KBM-7 (cell line): ENCODE measurements at regions not wholly inside any gene's neighbourhood (a gene's known extent, or its start where the extent isn't known, plus 50 kb on each side); places are given as distances from the start of the nearest gene placed in this dataset.

Experiments
- DNase-seq: peaks from one replicate; pipeline ENCODE4 v3.0.0-alpha.2; 2015
- in situ Hi-C: fragments of 300-500 bp; cut with MboI; formaldehyde crosslinking; loops from 2 replicates; pipeline ENCODE4 v1.14.3; 2020; ENCODE audit warnings: low sequenced_read_pairs, low pct_unique_long_range_greater_than_20kb, mixed read lengths

DNA sequence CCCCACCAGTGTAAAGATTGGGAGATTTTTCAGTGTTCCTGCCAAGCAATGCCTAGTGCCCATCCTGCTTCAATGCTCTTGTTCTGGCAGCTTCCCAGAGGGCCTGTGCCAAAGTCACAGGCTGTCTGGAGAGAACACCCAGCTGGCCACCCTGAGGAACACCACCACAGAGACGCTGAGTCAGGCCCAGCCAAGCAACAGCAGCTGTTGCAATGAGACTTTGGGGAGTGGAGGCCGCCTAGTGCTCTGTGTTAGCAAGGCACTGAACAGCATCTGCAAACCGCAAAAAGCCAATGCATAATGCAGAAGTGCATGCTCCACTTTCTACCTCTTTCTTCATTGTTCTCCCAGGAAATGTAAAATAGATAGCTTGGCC lies 168.1 kb downstream of the NXPE2 start:
- in situ Hi-C loops = no loop called here
- DNase-seq = no peak

DNA sequence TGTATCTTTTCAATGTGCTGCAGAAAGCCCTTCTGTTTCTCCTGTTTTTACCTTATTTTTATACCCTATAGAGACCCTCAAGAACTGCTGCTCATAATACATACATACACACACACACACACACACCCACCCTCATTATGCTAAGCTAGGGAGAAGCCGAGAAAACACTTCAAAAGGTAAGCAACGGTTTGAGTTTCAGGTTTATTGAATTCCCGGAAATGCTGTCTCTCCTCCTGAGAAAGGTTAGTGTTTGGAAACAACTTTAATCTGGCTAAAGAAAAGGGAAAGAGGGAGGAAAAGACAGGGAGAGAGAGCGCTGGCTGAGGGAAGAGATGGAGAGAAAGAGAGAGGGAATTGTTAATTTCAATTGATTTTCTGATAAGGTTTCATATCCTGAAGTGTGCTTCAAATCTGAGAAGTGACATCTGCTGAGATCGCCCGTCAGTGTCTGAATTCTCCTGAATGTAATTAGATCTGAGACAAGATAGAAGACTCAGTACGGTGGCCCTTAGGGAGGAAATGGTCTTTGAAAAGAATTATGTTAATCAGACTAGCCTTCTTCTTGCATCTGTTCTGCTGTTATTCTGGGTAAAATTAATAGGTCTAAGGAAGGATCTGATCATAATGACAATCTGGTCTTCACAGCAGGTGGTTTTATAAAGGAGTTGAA lies 169.1 kb downstream of the NXPE2 start:
- no peak for DNase-seq
- in situ Hi-C loops = no loop called here

DNA sequence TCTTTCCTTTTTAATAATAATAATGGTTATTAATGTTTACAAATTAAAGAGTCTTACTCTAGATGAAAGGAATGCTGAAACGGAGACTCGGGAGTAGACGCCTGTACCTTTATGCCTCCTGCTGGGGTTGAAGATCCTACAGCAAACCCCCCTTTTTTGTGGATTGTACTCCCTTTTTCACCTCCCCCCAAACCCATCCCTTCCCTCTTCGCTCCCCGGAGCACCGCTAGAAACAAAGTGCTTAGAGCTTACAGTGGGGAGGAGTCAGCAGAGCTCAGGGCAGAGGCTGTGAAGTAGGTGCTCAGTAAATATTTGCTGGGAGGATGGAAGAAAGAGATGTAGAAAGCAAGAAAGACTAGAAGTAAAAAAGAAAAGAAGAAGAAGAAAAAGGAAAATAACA lies 169.7 kb downstream of the NXPE2 start:
- no peak for DNase-seq
- in situ Hi-C loops = no loop called here

DNA sequence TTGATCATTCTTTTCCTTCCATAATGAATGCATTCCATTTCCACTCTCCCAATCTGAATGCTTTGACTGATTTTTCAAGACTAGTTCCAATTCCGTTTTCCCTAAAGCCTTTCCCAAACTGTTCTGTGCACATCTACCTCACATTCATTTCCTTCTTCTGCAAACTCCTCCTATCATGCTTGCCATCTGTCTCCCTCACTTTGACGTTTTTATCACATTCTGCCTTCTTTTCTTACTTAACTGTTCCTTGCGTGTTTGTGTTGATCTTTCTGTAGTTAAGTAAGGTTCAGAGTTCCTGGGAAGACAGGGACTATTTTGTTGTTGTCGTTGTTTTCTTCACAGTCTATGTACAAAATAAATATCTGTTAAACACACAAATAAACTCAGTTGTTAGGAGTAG lies 179.0 kb downstream of the NXPE2 start:
- in situ Hi-C loops = no loop called here
- DNase-seq = no peak

DNA sequence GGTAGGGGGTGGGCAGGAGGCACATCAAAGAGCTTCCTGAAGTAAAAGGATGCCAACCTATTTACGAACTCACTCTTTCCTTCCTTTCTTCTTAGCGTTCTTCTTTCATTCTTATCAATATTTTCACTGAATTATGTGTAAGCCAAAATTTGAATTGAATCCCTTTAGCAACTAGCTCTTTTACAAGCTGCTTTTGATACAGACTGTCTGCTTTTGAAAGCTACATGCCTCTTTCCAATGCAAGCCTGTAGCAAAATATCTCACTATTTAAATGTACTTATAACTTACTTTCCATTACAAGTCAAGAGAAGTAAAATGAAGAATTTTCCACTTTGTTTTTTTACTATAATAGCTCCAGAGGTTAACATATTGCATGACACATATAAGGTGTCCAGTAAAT lies 186.6 kb downstream of the NXPE2 start:
- no peak for DNase-seq
- in situ Hi-C loops = no loop called here

DNA sequence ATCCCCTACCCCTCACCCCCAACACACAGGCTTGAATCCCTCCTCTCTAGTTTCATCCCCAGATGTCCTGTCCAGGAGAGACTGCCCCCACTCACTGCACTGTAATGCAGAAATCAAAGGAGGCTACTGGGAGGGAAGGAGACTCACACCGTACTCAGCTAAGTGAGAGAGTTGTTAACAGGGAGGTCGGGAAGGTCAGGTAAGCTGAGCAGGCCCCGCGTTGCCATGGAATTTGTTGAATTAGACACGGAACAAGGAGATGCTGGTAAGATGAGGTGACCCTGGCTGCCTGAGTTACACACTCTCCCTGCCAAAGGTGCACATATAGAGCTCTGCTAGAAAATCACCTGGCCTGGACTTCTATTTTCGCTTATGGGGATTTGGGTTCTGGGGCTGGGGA lies 197.9 kb downstream of the NXPE2 start:
- in situ Hi-C loops = no loop called here
- no peak for DNase-seq

DNA sequence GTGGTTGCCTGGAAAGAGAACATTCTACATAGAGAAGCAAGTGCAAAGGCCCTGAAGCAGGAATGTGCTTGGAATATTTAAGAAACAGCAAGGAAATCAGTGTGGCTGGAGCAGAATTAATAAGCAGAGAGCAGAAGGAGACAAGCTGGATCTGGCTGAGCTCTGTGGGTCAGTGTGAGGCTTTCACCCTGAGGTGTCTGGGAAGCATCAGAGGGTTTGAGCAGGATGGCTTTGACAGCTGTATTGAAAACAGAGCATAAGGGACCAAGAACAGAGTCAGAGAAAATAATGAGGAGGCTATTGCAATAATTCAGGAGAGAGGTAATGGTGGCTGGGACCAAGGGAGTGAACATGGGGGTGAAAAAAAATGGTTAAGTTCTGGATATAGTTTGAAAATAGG lies 199.6 kb downstream of the NXPE2 start:
- DNase-seq = no peak
- in situ Hi-C loops = no loop called here

DNA sequence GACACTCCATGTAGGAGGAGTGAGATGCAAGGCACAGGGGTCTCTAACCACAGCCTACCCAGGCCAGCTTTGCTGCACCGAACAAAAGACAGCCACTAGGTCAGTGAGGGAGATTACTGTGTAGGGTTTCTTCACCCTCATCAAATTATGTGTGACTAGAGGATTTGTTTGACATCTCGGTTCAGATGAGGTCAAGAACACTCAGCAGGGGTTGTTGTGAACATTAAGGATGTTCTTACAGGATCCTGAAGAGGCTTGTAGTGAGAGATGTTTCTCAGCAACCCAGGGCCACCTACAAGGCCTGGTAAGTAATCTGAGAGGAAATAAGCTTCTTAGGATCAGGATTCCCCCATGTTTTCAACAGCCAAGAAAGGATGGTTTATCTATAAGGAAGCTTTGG lies 202.1 kb downstream of the NXPE2 start:
- no peak for DNase-seq

DNA sequence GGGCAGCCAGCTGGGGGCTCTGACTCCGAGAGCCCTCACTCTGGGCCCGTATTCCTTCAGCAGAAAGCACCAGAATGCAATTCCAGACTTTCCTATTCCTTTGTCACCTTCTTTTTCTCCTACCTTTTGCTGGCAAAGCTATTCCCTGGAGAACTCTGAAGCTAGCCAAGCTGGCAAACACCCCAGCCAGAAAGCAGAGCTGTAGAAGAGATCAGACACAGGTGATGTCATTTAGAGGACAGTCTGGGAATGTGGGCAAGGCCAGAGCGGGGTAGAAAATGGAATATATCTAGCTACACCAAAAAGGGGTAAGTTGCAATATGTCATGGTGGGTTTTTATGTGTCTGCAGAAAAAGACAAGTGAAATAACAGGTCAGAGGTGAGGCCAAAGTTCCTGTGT lies 205.1 kb downstream of the NXPE2 start:
- in situ Hi-C loops = no loop called here
- DNase-seq = no peak

More for the DNA sequence above, 202.1 kb downstream of the NXPE2 start:
- in situ Hi-C loops = no loop called here

DNA sequence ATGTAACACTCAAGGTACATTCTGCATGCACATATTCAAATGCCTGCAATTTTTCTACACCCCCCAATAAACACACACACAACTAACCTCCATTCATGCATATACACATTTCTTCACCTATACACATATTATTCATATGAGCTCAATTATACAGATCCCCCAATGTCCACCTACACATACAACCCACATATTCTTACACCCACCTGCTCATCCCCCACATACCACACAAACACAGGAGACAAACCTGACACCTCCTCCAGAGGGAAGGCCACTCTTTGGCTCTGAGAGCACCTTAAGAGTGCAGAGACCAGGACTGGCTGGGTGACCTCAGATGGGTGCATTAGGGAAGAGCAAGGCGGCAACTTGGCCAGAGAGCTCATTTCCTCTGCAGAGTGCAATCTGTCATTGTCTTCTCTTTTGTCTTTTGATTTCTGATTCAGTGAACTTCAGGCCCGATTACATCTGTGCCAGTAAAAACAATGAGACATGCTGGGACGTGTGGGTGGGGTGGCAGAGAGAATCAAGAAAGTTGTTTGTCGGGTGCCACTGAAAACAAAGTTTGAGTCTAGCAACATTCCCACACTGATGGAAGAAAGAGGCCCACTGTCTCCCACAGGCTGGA lies 208.4 kb downstream of the NXPE2 start:
- in situ Hi-C loops = no loop called here
- DNase-seq = no peak

DNA sequence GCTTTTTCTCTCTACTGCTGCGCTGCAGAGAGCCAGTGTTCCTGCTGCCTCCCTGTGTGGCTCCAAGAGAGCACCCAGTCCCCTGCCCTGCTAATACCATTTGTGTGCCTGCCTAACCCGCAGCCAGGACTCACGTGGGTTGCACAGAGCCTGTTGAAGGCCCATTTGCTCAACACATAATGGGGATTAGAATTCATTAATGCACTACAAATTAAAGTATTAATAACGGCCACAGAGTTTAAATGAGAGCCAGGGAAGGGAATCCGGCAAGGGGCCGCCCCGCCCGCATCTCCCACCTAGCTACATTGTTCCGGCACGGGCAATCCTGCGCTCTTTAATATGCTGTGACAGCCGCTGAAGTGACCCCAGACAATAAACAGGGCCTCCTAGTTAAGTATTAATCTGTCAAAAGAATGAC lies 211.3 kb downstream of the NXPE2 start:
- no peak for DNase-seq
- in situ Hi-C loops = no loop called here

DNA sequence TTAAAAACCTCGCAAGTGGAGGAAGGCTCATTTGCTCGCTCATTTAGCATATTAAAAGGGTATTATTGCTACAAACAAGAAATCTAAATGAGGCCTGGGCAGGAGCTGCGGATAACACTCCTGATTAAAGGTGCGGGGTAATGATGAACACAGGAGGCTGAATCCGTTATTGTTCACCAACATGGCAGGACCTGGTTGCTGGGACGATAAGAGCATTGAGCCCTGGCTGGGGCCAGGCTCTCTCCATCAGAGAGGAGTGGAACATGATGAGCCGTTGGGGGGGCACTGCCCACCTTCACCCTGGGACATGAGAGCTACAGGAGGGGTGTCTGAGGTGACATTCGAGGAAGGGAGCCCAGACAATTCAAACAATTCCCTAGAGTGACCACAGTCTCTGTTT lies 211.7 kb downstream of the NXPE2 start:
- in situ Hi-C loops = no loop called here
- no peak for DNase-seq

DNA sequence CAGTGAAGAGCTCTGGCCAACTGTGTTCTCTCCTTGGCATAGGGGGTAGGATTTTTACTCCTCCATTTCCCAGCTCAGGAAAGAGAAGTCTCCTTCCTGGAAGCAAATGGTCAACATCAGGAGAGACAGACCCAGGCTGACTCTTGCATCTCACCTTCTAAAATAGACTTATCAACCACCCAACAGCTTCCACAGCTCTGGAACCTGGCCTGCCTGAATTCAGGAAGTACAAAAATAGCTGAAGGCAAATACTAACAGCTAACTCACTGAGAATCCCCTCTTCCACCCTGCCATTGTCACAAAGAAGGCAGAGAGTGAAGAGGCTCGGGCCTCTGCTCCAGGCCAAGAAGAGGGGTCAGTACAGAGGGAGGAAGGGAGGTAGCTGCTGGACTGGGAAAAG lies 213.6 kb downstream of the NXPE2 start:
- in situ Hi-C loops = no loop called here
- no peak for DNase-seq

DNA sequence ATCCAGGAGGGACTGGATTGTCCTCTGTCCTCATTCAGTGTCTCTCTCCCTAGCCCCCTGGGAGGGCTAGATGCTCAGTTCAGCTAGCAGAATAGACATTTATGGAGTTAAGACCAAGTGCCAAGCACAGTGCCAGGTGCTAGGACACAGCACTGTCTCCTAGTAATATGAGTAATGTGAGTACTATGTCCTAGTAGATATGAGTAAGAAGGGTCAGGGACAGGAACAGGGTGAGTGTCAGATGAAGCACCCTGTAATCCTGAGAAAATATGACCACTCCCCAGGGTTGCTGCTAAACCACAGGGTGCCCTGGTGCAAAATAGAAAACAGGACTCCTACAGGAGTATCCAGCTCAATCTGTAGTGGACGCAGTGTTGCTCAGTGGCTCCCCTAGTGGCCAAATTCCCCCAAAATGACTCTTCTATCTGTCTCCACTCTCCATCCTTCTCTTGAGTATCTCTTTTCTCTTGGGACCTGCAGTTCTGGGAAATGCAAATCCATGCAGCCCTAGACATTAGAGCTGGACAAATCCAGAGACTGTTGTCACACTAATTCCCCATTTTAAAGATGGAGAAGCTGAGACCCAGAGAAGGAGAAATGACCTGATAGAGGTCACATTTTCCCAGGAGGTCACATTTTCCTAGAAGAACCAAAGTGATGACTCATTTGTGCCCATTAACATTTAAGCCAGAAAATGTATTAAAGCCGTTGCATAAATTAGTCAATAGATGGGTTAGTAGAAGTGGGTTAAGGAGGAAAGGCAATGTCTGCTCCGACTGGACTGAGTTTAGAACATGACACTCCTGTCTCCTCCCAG lies 214.3 kb downstream of the NXPE2 start:
- peak; percentile 16 for DNase-seq

DNA sequence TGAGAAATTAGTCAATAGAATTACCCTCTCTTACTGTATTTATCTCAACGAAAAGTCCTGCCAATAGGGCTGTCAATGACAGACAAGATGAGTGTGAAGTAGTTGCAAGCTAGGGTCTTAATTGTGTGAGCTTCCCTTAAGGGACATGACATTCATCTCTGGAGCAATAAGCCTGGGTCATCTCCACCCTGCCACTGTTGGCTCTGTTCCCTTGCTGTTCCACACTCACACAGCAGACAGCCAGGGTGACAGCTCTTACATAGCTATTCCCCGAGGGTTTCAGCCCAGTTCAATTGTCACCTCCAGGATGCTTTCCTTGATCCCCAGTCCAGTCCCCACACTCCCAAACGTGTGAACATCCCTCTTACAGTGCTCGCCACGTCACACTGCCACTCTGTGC lies 215.0 kb downstream of the NXPE2 start:
- in situ Hi-C loops = no loop called here
- DNase-seq = no peak

More for the DNA sequence above, 214.3 kb downstream of the NXPE2 start:
- in situ Hi-C loops = no loop called here

DNA sequence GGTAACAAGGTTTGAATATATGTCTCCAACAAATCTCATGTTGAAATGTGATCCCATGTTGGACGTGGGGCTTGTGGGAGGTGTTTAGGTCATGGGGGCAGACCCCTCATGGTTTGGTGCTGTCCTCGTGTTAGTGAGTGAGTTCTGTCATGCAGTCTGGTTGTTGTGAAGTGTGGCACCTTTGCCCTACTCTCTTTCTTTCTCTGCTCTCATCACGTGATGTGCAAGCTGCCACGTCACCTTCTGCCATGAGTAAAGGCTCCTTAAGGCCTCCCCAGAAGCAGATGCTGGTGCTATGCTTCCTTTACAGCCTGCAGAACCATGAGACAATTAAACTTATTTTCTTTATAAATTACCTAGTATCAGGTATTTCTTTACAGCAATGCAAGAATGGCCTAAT lies 218.3 kb downstream of the NXPE2 start:
- in situ Hi-C loops = no loop called here
- no peak for DNase-seq

DNA sequence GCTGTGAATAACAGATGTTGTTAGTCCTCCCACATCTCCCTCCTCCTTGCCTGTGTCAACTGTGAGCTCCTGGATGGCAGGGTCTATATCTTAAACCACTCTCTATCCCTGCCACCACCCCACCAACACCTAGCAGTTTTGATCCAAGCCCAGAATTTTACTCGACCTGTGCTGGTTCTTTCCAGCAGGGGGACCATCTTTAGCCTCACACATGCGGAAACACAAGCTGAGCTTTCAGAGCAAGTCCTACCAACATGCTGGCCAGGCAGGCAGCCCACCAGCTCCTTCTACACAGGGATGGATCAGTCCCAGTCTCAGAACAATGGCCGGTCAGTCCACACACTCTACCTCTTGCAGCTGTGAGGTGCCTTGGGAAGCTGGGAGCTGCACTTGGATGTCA lies 231.5 kb downstream of the NXPE2 start:
- no peak for DNase-seq
- in situ Hi-C loops = no loop called here

DNA sequence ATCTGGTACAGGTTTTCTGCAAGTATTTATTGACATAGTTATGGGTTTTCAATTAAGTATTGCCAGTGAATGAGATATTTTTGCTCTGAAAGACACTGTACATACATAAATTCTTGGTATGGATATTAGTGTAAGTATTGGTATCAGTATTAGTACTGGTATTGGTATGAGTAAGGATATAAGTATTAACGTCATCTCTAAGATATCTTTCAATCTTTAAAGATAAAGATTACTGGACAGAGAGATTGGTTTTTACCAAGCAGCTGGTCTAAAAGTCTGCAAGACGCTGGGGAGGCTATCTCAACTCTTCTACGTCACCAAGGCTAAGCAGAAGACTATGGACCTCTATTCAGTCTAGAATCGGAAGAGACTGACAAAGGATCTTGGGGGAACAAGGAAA lies 234.5 kb downstream of the NXPE2 start:
- DNase-seq = no peak
- in situ Hi-C loops = no loop called here

DNA sequence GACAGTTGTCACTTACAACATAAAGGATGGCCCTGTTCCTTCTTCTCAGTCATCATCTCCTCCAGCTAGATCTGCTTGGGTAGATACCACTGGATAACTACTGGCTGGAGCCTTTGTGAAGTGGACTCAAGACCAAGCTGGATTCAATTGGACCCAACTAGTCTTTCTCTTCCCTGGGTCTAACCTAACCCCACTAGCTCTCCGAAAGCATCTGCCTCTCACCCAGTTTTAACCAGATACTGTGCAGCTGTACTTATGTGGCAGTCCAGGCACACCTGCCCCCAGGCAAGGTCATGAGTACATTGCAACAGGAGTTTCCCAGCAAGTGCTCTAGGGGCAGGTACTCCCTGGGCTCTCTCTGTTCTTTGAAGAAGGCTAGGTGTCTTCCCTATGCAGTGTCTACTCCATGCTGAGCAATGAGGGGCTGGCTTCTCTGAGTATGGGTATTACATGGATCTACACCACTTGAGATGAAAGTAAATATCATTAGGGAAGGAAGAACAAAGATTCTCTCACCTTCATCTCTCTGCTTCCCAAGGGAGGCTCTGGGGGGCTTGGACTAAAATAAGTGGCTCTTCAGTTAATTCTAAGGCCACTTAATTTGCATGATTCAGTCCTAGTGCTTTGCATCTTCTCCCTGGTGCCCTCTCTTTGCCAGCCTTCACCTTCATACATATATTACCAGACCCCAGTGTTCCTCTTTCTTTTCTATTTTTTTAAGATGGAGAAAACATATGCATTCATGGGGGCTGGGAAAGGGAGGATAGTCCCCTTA lies 236.1 kb downstream of the NXPE2 start:
- DNase-seq = no peak
- in situ Hi-C loops = no loop called here
